BJ (cell line): ENCODE measurements at regions not wholly inside any gene's neighbourhood (a gene's known extent, or its start where the extent isn't known, plus 50 kb on each side); places are given as distances from the start of the nearest gene placed in this dataset.

Experiments
- CTCF ChIA-PET: fragments of 350-600 bp; formaldehyde crosslinking; extraction: SDS; loops from one replicate; lab custom pipeline; 2021; ENCODE audit warnings: antibody characterized with exemption, inconsistent platforms; lab: Yijun Ruan, JAX
- POLR2A ChIA-PET: fragments of 300-600 bp; sonication (Branson Sonifier 250); formaldehyde crosslinking; extraction: SDS; loops from one replicate; lab custom pipeline; 2021; ENCODE audit warnings: antibody characterized with exemption; lab: Charles Lee
- DNase-seq: peaks from one replicate; pipeline ENCODE4 v3.0.0-alpha.2; 2011; ENCODE audit warnings: low read depth
- H3K27me3 ChIP-seq: 2 replicates; pipeline ENCODE4 v1.6.0; 2011; ENCODE audit warnings: low read length; ENCODE audit not compliant: control insufficient read depth, insufficient read depth
- H3K36me3 ChIP-seq: 2 replicates; pipeline ENCODE4 v1.5.1; 2011; ENCODE audit warnings: low read length; ENCODE audit not compliant: control insufficient read depth, insufficient read depth
- H3K4me3 ChIP-seq: 2 replicates; pipeline ENCODE4 v1.5.1; 2011; ENCODE audit warnings: low read depth, mild to moderate bottlenecking, control low read depth, low read length
- CTCF ChIP-seq: IDR thresholded peaks from 2 replicates; pipeline ENCODE4 v1.5.1; 2011; ENCODE audit warnings: low read depth, mild to moderate bottlenecking, control low read depth, inconsistent platforms, low read length, moderate library complexity; ENCODE audit not compliant: insufficient read depth

DNA sequence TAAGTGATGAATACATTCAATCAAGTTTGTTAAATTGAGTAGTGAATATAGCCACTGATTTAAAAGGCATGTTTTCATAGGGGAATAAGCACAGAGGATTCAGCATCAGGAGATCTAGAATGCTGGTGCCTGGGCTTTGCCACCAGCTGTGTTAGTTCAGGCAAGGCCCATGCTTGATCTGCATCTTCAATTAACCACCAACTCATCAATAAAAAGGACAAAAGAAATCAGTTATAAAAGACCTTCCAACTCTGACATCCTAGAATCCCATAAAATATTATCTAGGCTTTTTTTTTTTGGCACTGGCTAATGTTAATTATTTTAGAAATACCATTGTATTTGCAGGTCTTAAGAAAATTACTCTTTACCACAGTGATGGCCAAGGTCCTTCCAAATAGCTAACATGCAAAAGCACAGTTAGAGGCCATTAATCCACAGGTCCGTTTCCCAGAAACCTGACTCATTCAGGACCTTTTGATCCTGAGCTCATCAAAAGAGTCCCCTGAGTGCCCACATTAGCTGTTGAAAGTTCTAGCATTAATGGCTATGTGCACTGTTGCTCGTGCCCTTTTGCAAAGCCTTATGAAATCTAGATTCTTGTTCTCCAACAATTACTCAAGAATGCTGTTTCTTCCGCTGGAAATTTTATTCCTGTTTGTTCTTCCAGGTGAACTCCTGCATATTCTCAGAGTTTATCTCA, 170.0 kb downstream of the CYRIA start:
- H3K4me3 ChIP-seq, result no peak overlapping the region
- POLR2A ChIA-PET, result no interaction called here
- H3K36me3 ChIP-seq, result no peaks in the 10 kb centered on the region
- H3K27me3 ChIP-seq, result no peaks in the 10 kb centered on the region
- CTCF ChIA-PET, result no interaction called here
- no peak for TF ChIP-seq CTCF
- no peak for DNase-seq

- POLR2A ChIA-PET, result no interaction called here
- TF ChIP-seq CTCF, result no peak
- no peak for DNase-seq
- CTCF ChIA-PET, result no interaction called here
- H3K36me3 ChIP-seq, result no peaks in the 10 kb centered on the region
- H3K27me3 ChIP-seq, result no peaks in the 10 kb centered on the region
- no peak overlapping the region for H3K4me3 ChIP-seq
Observed at GRCh38 chr2:16494836-16495508, 170.7 kb downstream of the CYRIA start.

GRCh38 chr2:16493788-16494187, 171.8 kb downstream of the CYRIA start:
- ChIA-PET CTCF (no interaction called here), POLR2A (no interaction called here)
- Histone ChIP-seq H3K27me3 (no peaks in the 10 kb centered on the region), H3K4me3 (no peak overlapping the region), H3K36me3 (no peaks in the 10 kb centered on the region)
- TF ChIP-seq CTCF, result no peak
- no peak for DNase-seq

GRCh38 chr2:16487686-16488085, 177.9 kb downstream of the CYRIA start:
- CTCF ChIA-PET, result no interaction called here
- no peak for TF ChIP-seq CTCF
- H3K4me3 ChIP-seq, result no peak overlapping the region
- no peaks in the 10 kb centered on the region for H3K36me3 ChIP-seq
- POLR2A ChIA-PET, result no interaction called here
- no peaks in the 10 kb centered on the region for H3K27me3 ChIP-seq
- no peak for DNase-seq

- no peak for DNase-seq
- ChIA-PET POLR2A (no interaction called here), CTCF (no interaction called here)
- no peak for TF ChIP-seq CTCF
- Histone ChIP-seq H3K4me3 (no peak overlapping the region), H3K27me3 (no peaks in the 10 kb centered on the region), H3K36me3 (no peaks in the 10 kb centered on the region)
Observed at GRCh38 chr2:16485251-16485650, 180.4 kb downstream of the CYRIA start.
